ENCODE measurements at regions not wholly inside any gene's neighbourhood (a gene's known extent, or its start where the extent isn't known, plus 50 kb on each side); places are given as distances from the start of the nearest gene placed in this dataset.
"Not testable (repeated sequence)": the region's sequence is repeated elsewhere in the genome, so short reads cannot be mapped to it uniquely, and the experiment has no call there.

- Histone ChIP-seq H3K27ac (no peak overlapping the region), H3K4me1 (no peaks in the 10 kb centered on the region), H3K4me3 (no peak overlapping the region), H3K9me3 (no peaks in the 10 kb centered on the region), H3K36me3 (no peaks in the 10 kb centered on the region), H3K27me3 (no peaks in the 10 kb centered on the region)
- TF ChIP-seq POLR2A (IDR thresholded peaks at IDR 0.05) (no peak), EP300 (IDR thresholded peaks at IDR 0.05) (no peak)
- TF ChIP-seq, protein P1, sequence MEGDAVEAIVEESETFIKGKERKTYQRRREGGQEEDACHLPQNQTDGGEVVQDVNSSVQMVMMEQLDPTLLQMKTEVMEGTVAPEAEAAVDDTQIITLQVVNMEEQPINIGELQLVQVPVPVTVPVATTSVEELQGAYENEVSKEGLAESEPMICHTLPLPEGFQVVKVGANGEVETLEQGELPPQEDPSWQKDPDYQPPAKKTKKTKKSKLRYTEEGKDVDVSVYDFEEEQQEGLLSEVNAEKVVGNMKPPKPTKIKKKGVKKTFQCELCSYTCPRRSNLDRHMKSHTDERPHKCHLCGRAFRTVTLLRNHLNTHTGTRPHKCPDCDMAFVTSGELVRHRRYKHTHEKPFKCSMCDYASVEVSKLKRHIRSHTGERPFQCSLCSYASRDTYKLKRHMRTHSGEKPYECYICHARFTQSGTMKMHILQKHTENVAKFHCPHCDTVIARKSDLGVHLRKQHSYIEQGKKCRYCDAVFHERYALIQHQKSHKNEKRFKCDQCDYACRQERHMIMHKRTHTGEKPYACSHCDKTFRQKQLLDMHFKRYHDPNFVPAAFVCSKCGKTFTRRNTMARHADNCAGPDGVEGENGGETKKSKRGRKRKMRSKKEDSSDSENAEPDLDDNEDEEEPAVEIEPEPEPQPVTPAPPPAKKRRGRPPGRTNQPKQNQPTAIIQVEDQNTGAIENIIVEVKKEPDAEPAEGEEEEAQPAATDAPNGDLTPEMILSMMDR (IDR thresholded peaks at IDR 0.05) = no peak
- WGBS, 2 donors = 91 to 97% methylated on average over 2 of the region's 2 CpGs
- no peak for DNase-seq (ENCODE audit: low spot score in 2 of 2)
Observed at GRCh38 chr3:34889641-34890040, 749.7 kb upstream of the ARPP21 start.

GRCh38 chr3:34890247-34890646 is 749.1 kb upstream of the ARPP21 start:
- no peaks in the 10 kb centered on the region for H3K9me3 ChIP-seq
- DNase-seq (ENCODE audit: low spot score in 2 of 2) = no peak
- H3K27me3 ChIP-seq = no peaks in the 10 kb centered on the region
- no peaks in the 10 kb centered on the region for H3K36me3 ChIP-seq
- no peaks in the 10 kb centered on the region for H3K4me1 ChIP-seq
- H3K27ac ChIP-seq = no peak overlapping the region
- no peak overlapping the region for H3K4me3 ChIP-seq
- TF ChIP-seq, protein P1 (IDR thresholded peaks at IDR 0.05) = no peak
- no peak for TF ChIP-seq POLR2A (IDR thresholded peaks at IDR 0.05)
- no peak for TF ChIP-seq EP300 (IDR thresholded peaks at IDR 0.05)
- WGBS, 2 donors = 91 to 93% methylated on average over 1 of the region's 1 CpG

DNA sequence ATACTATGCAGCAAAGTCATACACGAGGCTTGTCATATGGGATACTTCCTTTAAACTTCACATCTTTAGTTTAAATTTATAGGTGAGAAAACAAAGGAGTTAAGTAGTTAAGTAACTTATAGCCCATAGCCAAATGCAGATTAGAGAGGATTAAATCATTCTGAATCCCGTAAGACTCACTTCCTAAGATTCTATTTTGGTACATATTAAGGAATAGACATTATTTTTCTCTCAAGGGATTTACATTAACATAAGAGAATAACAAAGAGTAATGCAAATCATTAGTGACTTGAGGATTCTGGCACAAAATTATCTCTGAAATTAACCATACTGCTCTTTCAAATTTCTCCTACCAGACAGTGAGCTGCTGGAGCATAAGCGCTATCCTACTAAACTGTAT is 747.4 kb upstream of the ARPP21 start:
- no peak overlapping the region for H3K4me3 ChIP-seq
- no peaks in the 10 kb centered on the region for H3K36me3 ChIP-seq
- 80% methylated on average over 3 of the region's 3 CpGs for WGBS, 2 donors
- TF ChIP-seq, protein P1 (IDR thresholded peaks at IDR 0.05) = no peak
- TF ChIP-seq POLR2A (IDR thresholded peaks at IDR 0.05) = no peak
- no peak for DNase-seq (ENCODE audit: low spot score in 2 of 2)
- no peaks in the 10 kb centered on the region for H3K9me3 ChIP-seq
- no peaks in the 10 kb centered on the region for H3K4me1 ChIP-seq
- no peaks in the 10 kb centered on the region for H3K27me3 ChIP-seq
- no peak overlapping the region for H3K27ac ChIP-seq

DNA sequence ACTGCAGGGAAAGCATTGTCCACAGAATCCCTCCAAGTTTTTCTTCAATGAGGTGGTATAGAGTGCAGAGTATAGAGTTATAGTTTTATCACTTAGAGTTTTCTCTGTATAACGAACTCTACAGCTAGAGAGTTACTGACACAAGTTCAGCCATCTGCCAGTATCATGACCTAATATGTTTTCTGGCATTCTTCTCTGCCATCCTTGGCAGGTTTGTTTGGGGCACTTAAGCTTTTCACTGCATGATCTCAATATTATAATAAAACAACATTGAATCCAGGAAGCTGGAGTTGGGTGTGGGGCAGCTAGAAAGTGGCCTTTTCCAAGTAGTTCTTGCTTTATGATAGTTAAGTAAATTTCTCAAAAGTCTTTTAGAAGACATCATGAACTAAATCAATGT is 743.5 kb upstream of the ARPP21 start:
- H3K36me3 ChIP-seq = no peaks in the 10 kb centered on the region
- H3K27ac ChIP-seq = no peak overlapping the region
- no peak for DNase-seq (ENCODE audit: low spot score in 2 of 2)
- no peaks in the 10 kb centered on the region for H3K9me3 ChIP-seq
- no peaks in the 10 kb centered on the region for H3K27me3 ChIP-seq
- no peaks in the 10 kb centered on the region for H3K4me1 ChIP-seq
- no peak overlapping the region for H3K4me3 ChIP-seq
- WGBS, 2 donors = 81 to 89% methylated on average over 1 of the region's 1 CpG
- no peak for TF ChIP-seq EP300 (IDR thresholded peaks at IDR 0.05)
- TF ChIP-seq POLR2A (IDR thresholded peaks at IDR 0.05) = no peak
- TF ChIP-seq, protein P1 (IDR thresholded peaks at IDR 0.05) = no peak

DNA sequence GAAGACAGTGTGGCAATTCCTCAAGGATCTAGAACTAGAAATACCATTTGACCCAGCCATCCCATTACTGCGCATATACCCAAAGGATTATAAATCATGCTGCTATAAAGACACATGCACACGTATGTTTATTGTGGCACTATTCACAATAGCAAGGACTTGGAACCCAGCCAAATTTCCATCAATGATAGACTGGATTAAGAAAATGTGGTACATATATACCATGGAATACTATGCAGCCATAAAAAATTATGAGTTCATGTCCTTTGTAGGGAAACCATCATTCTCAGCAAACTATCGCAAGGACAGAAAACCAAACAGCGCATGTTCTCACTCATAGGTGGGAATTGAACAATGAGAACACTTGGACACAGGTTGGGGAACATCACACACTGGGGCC is 729.6 kb upstream of the ARPP21 start:
- H3K27ac ChIP-seq; DNase-seq (ENCODE audit: low spot score in 2 of 2); H3K36me3 ChIP-seq; H3K4me1 ChIP-seq; H3K27me3 ChIP-seq; H3K9me3 ChIP-seq; H3K4me3 ChIP-seq: not testable (repeated sequence)
- 91 to 94% methylated on average over 4 of the region's 4 CpGs for WGBS, 2 donors

- DNase-seq (ENCODE audit: low spot score in 2 of 2) = no peak
- Histone ChIP-seq H3K9me3 (no peaks in the 10 kb centered on the region), H3K27me3 (no peaks in the 10 kb centered on the region), H3K4me3 (no peak overlapping the region), H3K36me3 (no peaks in the 10 kb centered on the region), H3K4me1 (no peaks in the 10 kb centered on the region), H3K27ac (no peak overlapping the region)
- TF ChIP-seq EP300 (IDR thresholded peaks at IDR 0.05) (no peak), POLR2A (IDR thresholded peaks at IDR 0.05) (no peak)
- TF ChIP-seq, protein P1 (IDR thresholded peaks at IDR 0.05) = no peak
Observed at GRCh38 chr3:34919025-34919424, 720.3 kb upstream of the ARPP21 start.

Measured in tibial nerve (tissue), 4 donors.